ENCODE measurements at regions not wholly inside any gene's neighbourhood (a gene's known extent, or its start where the extent isn't known, plus 50 kb on each side); places are given as distances from the start of the nearest gene placed in this dataset.

DNA sequence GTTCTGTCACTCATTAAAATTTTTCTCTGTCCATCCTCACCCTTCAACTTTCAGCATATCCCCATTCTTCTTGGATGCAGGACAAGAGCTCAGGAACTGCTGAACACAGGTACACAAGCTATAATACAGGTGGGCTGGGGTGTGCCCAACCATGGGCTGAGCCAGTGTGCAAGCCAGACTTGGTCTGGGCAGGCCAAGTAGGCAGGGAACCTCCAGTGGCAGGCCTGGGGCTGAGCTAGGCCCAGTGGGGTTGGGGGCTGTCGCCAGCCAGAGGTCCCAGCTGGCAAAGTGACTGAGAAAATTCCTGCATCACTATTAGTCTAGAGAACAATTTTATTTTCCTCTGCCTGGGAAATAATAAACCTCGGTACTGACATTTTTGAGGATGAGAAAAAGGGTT lies 202.9 kb downstream of the LRRC3B start:
- no peaks in the 10 kb centered on the region for H3K4me1 ChIP-seq (ENCODE audit: insufficient read depth, low read length)
- no peak for DNase-seq (ENCODE audit: low spot score)
- peaks cover 59% of the 10 kb centered on the region for H3K9me3 ChIP-seq (ENCODE audit: low read length)
- ChIA-PET POLR2A (no interaction called here), CTCF (ENCODE audit: low intra/inter-chr PET ratio, low total read pairs) (no interaction called here)
- no peak overlapping the region for H3K4me2 ChIP-seq (ENCODE audit: low read depth, low read length)
- in situ Hi-C loops (cut with HindIII; ENCODE audit: extremely low pct_ligation_motif_present, low pct_unique_long_range_greater_than_20kb) (no loop called here), intact Hi-C loops (cut with micrococcal nuclease; ENCODE audit: unreplicated experiment) (no loop called here)
- BruUV-seq (replicated peaks): no TSS peak
- H3K4me3 ChIP-seq (replicated peaks in 1 of 3; ENCODE audit: insufficient read depth in 1 of 3, low read depth in 2 of 3, low read length in 3 of 3): no peak overlapping the region
- no peak overlapping the region for H3K9ac ChIP-seq (ENCODE audit: insufficient read depth, low read depth, low read length)
- H3K27ac ChIP-seq (ENCODE audit: extremely low read length, insufficient read depth, low read length): no peak overlapping the region
- ATAC-seq: no peak
- no peaks in the 10 kb centered on the region for H3K36me3 ChIP-seq (replicated peaks in 1 of 2; ENCODE audit: control insufficient read depth in 1 of 2, insufficient read depth in 2 of 2, low read length in 2 of 2)
- H3K79me2 ChIP-seq (ENCODE audit: insufficient read depth, low read length): no peaks in the 10 kb centered on the region
- no peak for FAIRE-seq
- 0% methylated on average over 2 of the region's 2 CpGs for WGBS (ENCODE audit: low lambda C conversion rate)
- no peaks in the 10 kb centered on the region for H4K20me1 ChIP-seq (ENCODE audit: insufficient read depth, low read length)
- H2AFZ ChIP-seq (ENCODE audit: low read length): no peak overlapping the region
- TF ChIP-seq TEAD3 (CRISPR knock-in tag; optimal IDR thresholded peaks at IDR 0.05; ENCODE audit: borderline replicate concordance): no peak
- TF ChIP-seq CENPBD1 (CRISPR knock-in tag; IDR thresholded peaks at IDR 0.05; ENCODE audit: borderline replicate concordance, low read depth): no peak
- TF ChIP-seq HOXA5 (CRISPR knock-in tag; IDR thresholded peaks at IDR 0.05): no peak
- no peak for TF ChIP-seq SRSF9 (IDR thresholded peaks at IDR 0.05; ENCODE audit: borderline replicate concordance, insufficient read depth, low read depth, low read length, poor library complexity, severe bottlenecking)
- TF ChIP-seq ATF2 (CRISPR knock-in tag; IDR thresholded peaks at IDR 0.05): no peak
- no peak for TF ChIP-seq ZNF883 (CRISPR knock-in tag; IDR thresholded peaks at IDR 0.05; ENCODE audit: not compliant biosample characterization)
- TF ChIP-seq ZSCAN9 (CRISPR knock-in tag; IDR thresholded peaks at IDR 0.05; ENCODE audit: borderline replicate concordance): no peak
- TF ChIP-seq TEAD2 (CRISPR knock-in tag; IDR thresholded peaks at IDR 0.05): no peak
- TF ChIP-seq MXI1 (IDR thresholded peaks at IDR 0.05; ENCODE audit: borderline replicate concordance, low read depth, low read length): no peak
- TF ChIP-seq ONECUT2 (CRISPR knock-in tag; IDR thresholded peaks at IDR 0.05): no peak
- TF ChIP-seq, protein P1, sequence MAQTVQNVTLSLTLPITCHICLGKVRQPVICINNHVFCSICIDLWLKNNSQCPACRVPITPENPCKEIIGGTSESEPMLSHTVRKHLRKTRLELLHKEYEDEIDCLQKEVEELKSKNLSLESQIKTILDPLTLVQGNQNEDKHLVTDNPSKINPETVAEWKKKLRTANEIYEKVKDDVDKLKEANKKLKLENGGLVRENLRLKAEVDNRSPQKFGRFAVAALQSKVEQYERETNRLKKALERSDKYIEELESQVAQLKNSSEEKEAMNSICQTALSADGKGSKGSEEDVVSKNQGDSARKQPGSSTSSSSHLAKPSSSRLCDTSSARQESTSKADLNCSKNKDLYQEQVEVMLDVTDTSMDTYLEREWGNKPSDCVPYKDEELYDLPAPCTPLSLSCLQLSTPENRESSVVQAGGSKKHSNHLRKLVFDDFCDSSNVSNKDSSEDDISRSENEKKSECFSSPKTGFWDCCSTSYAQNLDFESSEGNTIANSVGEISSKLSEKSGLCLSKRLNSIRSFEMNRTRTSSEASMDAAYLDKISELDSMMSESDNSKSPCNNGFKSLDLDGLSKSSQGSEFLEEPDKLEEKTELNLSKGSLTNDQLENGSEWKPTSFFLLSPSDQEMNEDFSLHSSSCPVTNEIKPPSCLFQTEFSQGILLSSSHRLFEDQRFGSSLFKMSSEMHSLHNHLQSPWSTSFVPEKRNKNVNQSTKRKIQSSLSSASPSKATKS (CRISPR knock-in tag; IDR thresholded peaks at IDR 0.05): no peak
- H3K27me3 ChIP-seq (ENCODE audit: control insufficient read depth in 1 of 2, insufficient read depth in 2 of 2, low read length in 2 of 2): no peaks in the 10 kb centered on the region

Data from HepG2 (cell line).